ENCODE measurements at regions not wholly inside any gene's neighbourhood (a gene's known extent, or its start where the extent isn't known, plus 50 kb on each side); places are given as distances from the start of the nearest gene placed in this dataset.
"Not testable (repeated sequence)": the region's sequence is repeated elsewhere in the genome, so short reads cannot be mapped to it uniquely, and the experiment has no call there.

DNA sequence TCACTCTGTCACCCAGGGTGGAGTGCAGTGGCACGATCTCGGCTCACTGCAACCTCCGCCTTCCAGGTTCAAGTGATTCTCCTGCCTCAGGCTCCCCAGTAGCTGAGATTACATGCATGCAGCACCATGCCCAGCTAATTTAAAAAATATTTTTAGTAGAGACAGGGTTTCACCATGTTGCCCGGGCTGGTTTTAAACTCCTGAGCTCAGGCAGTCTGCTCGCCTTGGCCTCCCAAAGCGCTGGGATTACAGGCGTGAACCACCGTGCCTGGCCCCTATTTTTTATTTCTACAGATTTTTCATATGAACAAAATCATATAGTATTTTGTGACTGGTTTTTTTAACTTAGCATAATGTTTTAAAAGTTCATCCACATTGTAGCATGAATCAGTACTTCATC, 310.6 kb downstream of the RPS24 start:
- not testable (repeated sequence) for DNase-seq

DNA sequence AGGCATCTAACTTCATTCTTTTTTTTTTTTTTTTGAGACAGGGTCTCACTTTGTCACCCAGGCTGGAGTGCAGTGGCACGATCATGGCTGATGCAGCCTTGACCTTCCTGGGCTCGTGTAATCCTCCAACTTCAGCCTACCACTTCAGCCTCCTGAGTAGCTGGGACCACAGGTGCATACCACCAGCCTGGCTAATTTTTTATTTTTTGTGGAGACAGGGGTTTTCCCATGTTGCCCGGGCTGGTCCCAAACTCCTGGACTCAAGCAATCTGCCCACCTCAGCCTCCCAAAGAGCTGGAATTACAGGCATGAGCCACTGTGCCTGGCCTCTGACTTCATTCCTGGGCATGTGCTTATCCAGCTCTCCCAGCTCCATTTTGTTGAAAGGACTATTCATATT, 311.9 kb downstream of the RPS24 start:
- DNase-seq: not testable (repeated sequence)

DNA sequence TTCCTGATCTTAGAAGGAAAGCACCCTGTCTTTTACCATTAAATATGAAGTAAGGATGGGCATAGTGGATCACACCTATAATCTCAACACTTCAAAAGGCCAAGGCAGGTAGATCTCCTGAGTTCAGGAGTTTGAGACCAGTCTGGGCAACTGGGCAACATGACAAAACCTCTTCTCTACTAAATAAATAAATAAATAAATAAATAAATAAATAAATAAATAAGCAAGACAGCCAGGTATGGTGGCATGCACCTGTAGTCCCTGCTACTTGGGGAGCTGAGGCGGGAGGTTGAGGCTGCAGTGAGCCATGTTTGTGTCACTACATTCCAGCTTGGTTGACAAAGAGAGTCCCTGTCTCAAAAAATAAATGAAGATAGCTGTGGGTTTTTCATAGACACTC, 313.1 kb downstream of the RPS24 start:
- no peak for DNase-seq

DNA sequence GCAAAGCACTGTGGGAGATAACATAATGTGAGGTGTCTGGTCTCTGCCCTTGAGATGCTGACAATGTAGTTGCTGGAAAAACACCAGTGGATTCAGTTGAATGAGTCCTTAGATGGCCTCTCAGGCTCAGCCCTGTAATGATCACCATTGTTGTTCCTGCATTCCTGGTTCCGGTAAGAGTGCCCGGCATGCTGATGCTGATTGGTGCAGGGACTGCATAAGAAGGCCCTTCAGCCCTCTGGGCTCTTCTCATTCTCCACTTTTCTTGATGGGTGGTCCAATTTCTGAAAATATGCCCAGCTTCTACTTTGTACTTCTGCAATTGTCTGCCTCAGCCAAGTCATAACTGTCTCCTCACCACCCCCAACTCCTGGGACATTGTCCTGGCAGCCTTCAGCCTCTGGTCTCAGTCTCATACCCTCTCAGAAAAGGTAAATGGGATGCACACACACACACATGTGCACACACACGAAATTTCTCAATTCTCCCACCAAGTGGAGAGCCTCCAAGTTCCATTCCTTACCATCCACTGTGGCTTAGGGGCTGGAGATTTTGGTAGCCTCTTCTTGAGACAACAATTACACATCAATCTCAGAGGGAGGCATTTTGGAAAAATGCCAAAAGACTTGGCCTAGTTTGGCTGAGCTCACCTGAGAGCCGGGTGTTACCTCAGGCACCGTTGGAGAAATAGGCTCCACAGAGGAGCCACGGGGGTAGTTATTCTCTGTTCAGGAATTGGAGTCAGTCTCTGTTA, 314.9 kb downstream of the RPS24 start:
- DNase-seq: no peak

DNA sequence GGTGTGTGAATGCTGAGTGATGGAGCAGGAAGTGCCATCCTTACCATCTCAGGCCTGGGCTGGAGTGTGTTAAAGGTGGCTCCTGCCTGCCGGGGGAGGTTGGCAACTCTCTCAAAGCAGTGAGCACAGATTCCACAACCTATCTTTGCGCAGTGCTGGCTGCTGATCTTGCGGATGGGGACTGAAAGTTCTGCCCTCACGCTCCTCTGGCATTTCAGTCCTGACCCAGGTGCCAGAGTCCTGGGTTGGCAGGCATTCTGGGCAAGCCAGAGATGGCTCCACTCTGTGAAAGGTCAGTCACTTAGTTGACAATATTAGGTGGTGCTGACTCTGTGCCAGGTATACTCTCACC, 315.5 kb downstream of the RPS24 start:
- DNase-seq: no peak

DNA sequence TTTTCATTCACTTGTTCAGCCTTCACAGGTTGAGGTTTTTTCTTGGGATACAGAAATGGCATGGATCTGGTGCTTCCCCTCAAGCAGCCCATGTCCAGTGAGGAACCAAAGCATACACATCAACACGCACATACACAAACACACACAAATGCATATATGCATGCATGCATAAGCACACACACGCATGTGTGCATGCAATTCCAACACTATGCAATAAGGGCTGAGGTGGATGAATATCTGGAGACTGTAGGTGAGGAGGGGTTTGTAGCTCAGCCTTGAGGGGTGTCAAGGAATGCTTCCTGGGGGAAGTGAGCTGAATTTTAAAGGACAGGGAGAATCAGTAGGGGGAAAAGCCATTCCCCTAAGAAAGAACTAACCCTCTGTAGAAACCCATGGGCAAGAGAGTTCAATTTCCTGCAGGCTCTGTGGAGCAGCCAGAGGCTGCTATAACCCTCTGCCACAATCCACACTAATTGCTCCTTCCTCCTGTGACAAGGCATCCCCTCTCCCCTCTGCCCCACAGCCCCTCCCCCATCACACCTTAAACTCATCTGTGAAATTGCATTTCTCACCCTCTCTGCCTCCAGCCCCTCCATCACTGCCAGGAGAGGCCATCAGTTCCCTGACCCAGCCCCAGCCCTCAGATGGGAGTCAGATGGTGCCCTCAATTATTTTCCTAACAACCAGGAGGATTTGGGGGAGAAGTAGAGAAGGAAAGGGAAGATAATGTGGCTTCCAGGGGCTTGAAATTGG, 316.4 kb downstream of the RPS24 start:
- no peak for DNase-seq

DNA sequence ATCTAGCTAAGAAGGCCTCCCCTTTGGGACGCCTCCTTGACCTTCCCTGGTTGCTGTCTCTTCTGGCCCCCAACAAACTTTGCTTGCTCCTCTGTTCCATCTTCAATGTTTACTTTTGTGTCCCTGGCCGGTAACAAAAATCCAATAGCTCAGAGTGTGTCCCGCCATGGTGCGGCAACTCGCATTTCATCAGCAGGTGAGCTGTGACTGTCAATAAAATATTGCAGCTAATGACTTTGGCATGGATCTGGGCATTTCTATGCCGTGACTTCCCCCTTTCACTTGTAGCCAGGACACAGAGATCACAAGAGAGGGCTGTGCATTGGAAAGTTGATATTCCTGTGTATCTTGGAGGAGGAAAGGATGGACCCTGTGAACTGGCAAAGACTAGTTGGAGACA, 317.6 kb downstream of the RPS24 start:
- no peak for DNase-seq

DNA sequence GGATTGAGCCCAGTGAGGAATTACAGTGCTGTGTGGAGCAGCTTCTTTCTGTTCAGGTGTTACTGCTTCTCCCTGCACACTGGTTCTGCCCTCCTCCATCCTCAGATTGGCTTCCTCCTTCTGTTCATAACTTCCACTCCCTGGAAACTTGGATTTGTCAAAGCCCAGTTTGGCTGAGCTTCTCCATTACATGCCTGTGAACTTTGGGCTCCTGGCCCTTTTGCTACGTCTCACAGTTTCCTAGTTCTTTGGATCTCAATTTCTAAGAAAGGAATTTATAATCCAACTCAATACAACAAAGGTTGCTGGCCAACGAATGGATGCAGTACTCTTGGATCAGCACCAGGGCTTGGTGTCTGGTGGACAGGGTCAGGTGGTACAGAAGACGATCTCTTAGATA, 318.1 kb downstream of the RPS24 start:
- DNase-seq: no peak

DNA sequence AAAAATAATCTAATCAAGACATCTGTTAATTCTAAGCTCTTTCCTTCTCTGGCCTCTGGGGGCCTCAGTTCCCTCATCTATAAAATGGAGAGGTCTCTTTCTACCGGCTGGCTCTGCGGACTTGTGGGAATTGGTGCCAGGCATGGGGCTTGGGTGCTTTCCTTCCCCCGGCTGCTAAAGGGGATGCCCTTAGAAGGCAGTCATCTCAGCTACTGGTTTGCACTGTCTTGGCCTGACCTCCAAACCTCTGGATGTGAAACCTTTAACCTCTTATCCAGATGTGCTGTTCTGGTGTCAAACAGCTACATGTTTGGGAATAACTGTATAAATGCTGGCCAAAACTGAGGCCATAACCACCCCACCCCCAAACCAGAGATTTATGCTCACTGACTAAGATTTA, 320.0 kb downstream of the RPS24 start:
- no peak for DNase-seq

DNA sequence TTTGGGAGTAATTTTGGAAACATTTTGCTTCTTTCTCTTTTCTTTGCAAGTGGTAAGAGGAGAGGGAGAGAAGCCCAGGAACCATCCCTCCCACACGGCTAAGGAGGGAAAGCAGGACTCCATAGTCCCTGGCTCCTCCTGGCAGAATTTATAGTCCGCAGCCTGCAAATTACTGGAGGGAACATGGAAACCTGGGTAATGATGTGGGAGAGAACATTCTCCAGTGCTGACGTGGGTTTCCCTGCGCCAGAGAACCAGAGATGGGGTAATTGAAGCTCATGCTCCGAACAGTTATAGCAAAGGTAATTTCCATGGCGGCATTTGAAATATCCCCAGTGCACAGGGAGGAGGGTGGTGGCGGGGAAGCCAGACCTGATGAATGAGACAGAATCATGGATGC, 320.4 kb downstream of the RPS24 start:
- DNase-seq: no peak

DNA sequence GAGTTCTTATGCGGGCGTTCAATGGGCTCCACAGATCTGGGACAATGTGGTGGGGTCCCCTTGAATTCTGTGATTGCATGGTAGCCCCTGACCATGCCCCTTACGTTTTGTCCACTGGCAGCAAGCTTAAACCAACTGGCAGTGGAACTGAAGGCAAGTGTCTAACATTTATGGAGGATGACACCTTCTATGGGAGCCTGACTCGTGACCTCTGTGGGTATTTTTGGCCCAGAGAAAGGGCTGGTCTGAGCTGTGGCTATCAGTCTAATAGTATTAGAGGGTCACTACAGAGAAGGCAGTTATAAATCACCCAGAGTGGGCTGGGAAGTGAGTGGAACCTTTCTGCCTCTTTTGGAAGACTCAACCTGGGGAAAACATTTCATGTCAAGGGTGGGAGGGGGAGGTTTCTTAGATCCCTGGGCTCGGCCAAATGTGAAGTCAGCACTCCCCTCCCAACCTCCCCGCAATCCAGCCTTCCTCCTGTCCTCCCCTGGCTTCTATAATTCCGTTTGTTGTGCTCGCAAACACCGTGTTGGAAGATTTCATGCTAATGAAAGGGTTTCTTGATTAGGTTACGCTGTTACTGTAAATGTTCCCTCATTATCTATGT, 322.7 kb downstream of the RPS24 start:
- no peak for DNase-seq

DNA sequence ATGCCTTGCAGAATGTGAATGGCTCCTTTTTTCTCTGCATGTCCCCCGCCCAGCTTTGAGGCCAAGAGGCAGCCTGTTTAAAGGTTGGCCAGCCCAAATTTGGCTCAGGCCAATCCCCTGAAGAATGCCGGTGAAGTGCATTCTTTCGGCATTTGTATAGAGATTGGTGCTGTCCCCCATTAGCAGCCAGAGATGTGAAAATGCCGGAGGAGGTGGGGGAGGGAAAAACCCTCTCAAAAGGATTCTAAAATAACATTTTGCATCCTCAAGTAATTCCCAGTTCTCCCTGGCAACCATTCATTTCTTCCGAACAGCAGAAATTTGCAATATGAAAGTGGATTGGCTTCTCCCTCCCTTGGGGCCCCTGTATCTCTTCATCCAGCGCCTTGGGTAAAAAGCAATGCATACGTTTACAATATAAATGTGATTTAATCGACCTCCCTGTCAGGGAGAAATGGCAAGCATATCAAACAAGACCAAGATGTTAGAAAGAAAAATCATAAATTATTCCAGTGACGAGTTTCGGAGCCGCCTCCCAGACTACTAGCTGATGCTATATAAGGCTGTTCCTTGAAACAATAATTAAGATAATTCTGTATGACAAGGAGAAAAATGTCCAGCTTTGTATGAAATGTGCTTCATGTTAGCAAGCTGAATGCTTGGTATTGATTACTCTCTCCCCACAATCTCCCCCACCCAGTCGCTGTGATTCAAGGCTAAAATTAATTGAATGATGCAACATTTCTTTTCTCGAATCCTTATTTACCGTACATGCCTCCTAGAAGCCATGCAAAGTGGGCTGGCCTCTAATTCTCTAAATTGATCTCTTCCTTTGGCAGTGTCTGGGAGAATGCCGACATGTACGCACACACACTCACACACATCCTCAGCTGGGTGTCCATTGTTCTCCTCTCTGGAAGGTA, 323.7 kb downstream of the RPS24 start:
- DNase-seq: no peak

DNA sequence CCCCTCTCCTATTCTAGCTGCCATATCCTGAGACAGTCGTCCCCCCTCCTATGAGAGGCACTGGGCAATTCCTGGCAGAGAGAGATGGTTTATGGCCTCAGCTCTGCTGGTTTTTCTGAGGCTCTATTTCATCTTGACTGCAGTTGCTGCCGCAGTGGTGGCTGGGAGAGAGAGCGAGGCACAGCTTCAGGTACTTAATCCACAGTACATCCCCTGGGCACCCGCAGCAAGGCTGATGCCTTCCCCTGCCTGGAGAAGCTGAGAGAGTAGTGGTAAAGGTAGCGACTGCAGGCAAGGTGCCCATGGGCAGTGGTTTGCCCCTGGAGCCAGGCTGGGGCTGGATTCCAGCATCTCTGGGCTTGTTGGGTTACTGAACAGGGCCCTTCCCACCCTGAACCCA, 324.7 kb downstream of the RPS24 start:
- DNase-seq: no peak

DNA sequence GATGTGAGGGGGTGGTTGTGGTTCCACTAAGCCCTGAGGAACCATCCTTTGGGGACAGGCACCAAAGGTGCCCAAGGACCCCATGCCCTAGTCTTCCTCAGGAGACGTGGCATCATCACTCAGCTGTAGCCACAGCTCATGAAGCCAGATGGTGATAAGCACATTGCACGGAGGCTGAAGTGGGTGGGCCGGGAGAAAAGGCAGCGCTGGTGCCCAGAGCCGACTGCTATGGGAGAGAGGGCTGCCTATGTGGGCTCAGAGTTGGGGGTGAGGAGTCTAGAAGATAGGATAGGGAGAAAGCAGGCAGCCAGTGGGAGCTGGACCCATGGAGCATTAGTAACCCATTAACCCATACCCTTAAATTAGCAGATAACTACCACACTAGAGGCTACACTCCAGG, 325.3 kb downstream of the RPS24 start:
- no peak for DNase-seq

DNA sequence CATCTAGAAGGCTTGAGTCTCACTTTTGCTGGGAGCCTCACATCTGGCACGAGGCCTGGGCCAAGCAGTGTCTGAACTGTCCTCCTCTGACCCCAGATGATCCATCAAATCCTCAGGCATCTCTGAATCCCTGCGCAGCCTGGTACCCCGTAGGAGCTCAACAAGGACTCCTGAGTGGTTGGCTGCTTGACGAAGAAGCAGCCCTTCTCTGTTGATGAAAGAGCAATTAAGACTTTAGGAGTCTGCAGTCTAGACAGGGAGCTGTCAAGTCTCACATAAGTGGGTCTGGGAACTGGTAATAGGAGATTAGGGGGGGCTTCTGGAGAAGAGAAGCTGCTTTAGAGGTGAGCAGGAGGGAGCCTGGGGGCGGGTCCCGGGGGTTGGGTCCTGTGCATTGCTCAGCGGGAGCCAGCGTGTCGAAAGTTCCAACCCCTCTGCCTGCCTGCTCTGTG, 326.0 kb downstream of the RPS24 start:
- DNase-seq: no peak

DNA sequence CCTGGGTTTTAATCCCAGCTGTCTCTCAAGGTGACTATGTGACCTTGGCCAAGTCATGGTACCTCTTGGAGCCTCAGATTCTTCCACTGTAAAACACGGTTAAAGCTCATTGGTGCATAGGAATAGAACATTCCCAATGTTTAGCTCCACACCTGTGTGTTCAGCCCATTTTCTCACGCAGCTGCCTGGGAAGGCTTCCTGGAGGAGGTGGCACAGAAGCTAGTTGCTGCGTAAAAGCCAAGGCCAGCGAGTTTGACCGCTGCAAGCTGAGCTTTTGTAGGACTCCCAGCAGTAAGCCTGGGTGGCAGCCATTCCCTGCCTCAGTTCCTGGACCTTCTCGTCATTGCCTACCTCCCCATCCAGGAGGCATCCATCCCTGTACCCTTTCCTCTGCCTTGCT, 326.6 kb downstream of the RPS24 start:
- no peak for DNase-seq

DNA sequence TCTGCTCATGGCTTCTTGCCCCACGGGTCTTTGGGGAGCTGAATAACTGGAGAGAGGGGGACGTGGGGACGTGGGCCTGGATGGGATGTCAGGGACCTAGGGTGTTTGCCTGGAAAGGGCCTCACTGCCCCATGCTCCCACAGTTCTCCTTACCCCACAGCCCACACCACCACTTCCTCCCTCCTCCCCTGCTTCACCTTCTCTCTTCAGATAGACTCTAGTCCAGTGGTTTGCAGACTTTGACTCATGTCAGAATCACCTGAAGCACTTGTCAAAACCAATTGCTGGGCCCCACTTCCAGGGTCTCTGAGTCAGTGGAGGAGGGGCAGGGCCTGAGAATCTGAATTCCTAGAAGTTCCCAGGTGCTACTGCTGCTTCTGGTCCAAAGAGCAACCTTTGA, 327.4 kb downstream of the RPS24 start:
- no peak for DNase-seq

DNA sequence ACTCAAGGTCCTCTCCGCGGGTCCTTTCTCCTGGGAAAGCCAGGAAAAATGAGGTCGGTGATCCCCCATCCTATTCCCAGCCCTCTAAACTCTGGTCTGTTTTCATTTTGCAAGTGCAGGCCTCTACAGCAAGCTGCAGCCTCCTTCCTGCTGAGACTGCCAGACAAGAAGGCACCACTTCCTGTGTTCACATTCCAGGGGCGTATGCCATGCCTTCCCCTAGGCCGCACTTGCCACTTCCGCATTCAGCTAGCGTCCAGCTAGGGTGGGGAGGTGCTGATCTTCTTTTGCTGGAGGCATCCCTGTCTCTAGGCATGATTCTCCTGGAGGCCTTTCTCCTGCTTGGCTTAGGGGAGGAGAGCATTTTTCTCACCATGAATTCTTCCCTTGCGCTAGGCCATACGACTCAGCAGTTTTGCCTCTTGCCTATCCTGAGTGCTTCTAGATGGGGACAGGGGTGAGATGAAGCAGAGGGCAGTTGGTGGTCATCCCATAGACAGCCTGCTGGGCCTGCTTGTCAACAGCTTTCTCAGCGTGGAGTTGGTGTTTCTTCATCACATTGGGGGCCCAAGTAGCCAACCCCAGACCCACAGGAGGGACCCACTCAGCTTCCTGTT, 328.9 kb downstream of the RPS24 start:
- DNase-seq: no peak

DNA sequence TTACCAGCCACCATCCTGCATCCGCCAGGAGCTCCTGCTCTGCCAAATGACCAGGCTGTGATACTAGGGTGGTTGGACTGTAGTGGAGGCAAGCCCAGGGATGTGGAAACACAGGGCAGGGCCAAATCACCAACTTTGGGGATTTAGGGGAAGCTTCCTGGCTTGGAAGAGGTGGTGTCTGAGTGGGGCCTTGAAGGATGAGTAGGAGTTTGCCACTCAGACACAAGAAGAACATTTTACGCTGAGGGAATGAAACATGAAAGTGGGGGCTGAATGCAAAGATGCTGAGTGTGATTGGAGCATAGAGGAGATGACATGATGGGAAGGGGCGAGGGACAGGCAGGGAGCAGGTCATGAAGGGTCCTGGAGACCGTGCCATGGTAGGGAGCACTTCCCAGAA, 329.5 kb downstream of the RPS24 start:
- no peak for DNase-seq

DNA sequence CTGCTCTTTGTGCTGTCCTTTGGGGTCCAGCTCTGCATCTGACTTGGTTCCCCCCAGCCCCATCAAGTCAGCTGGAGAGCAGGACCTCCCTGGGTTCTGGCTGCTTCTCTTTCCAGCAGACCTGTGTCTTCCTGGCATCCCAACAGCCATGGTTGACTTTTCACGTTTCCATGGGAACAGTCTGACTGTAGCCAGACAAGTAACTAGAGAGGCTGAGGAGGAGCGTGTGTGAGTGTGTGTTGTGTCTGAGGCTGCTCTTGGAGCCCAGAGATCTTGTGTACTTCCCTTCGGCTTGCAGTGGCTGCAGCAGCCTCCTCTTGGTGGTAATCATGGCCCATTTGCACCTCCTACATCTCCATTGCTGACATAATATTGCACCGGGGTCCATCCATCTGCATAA, 332.0 kb downstream of the RPS24 start:
- peak; percentile 36 for DNase-seq

DNA sequence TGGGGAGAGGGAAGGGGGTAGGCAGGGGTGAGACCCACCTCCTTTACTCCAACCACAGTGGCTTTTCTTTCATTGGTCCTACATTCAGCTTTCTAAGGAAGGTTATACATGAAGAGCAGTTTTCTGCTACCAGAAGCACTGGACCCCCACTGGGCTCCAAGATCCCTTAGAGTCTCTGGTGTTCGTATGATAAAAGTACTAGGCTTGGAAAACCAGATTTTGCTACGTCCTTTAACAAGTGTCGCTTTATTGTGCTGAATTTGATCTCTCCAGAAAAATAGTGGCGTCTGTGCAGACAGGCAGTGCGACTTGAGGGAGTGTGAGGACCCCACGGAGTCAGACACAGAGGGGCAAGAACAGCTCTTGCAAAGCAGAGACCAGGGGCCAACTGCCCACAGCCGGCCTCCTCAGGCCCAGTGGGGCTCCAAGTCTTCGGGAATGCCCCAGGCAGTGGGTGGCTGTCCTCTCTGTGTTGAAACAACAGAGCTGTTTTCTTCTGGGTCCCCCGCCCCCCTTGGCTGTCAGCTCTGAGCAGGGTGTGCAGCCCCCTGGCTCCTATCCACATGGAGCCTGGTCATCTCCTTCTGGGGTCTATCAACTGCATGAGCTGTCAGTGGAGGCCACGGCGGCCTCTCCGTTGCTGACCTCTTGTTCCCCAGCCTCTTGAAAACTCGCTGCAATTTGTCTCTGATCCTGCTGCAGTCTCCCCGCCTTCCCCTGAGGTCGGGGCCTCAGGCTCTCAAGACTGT, 333.2 kb downstream of the RPS24 start:
- DNase-seq: peak; percentile 44
